Osteoblast (primary cell): ENCODE measurements at regions not wholly inside any gene's neighbourhood (a gene's known extent, or its start where the extent isn't known, plus 50 kb on each side); places are given as distances from the start of the nearest gene placed in this dataset.

Experiments used
- DNase-seq: peaks from one replicate; pipeline ENCODE4 v3.0.0; 2011; ENCODE audit warnings: low spot score, mixed read lengths; ENCODE audit not compliant: insufficient read length; ENCODE audit errors: missing footprints
- H2AFZ ChIP-seq: 2 replicates; pipeline ENCODE4 v1.6.0; 2011; ENCODE audit warnings: mild to moderate bottlenecking, low read length
- H3K27ac ChIP-seq: 2 replicates; pipeline ENCODE4 v1.5.1; 2011; ENCODE audit warnings: mild to moderate bottlenecking, low read depth, low read length, moderate library complexity
- H3K27me3 ChIP-seq: 2 replicates; pipeline ENCODE4 v1.6.0; 2012; ENCODE audit warnings: mild to moderate bottlenecking, control low read depth, inconsistent platforms, low read length, moderate library complexity; ENCODE audit not compliant: insufficient read depth
- H3K36me3 ChIP-seq: 2 replicates; pipeline ENCODE4 v1.5.1; 2011; ENCODE audit warnings: mild to moderate bottlenecking, low read length, control low read depth, moderate library complexity; ENCODE audit not compliant: insufficient read depth
- H3K4me1 ChIP-seq: 2 replicates; pipeline ENCODE4 v1.5.1; 2011; ENCODE audit warnings: mild to moderate bottlenecking, low read length, control low read depth, moderate library complexity; ENCODE audit not compliant: insufficient read depth
- H3K4me2 ChIP-seq: 2 replicates; pipeline ENCODE4 v1.6.0; 2011; ENCODE audit warnings: mild to moderate bottlenecking, low read length; ENCODE audit not compliant: insufficient read depth
- H3K4me3 ChIP-seq: fragments of 200-600 bp; sonication (generic); 3 replicates; pipeline ENCODE4 v1.5.1; 2012; ENCODE audit warnings: mild to moderate bottlenecking, low read length, inconsistent platforms; ENCODE audit not compliant: insufficient read depth
- H3K79me2 ChIP-seq: 2 replicates; pipeline ENCODE4 v1.6.0; 2012; ENCODE audit warnings: mild to moderate bottlenecking, low read length, control low read depth, inconsistent platforms; ENCODE audit not compliant: insufficient read depth
- H3K9me3 ChIP-seq: 2 replicates; pipeline ENCODE4 v1.5.1; 2011; ENCODE audit warnings: low read depth, low read length, control low read depth
- H4K20me1 ChIP-seq: 2 replicates; pipeline ENCODE4 v1.6.0; 2012; ENCODE audit warnings: mild to moderate bottlenecking, low read length, control low read depth; ENCODE audit not compliant: insufficient read depth
- TF ChIP-seq, protein P1 (sequence below): IDR thresholded peaks from 2 replicates; pipeline ENCODE4 v1.5.1; 2011; ENCODE audit warnings: mild to moderate bottlenecking, low read depth, low read length, moderate library complexity; ENCODE audit errors: extremely low read depth

DNA sequence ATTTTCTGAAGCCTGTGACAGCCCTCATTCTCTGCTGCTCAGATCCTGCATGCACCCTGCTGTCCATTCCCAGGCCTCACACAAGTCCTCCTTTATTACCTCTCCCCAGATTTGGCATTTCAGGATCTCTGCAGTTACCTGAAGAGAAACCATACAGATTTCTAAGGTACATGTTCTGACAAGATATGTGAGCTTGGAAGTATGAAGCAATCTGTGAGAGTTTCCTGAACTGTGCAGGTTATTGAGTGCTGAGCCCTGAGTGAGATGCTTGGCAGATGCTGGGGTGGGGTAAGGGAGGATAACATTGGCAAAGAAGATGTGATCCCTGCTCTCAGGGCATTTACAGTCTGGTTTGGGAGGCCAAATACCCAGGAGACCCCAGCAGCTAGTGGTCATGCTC is 91.9 kb upstream of the EPCAM start:
- H3K27ac ChIP-seq = no peak overlapping the region
- peaks cover 17% of the 10 kb centered on the region for H3K4me1 ChIP-seq

DNA sequence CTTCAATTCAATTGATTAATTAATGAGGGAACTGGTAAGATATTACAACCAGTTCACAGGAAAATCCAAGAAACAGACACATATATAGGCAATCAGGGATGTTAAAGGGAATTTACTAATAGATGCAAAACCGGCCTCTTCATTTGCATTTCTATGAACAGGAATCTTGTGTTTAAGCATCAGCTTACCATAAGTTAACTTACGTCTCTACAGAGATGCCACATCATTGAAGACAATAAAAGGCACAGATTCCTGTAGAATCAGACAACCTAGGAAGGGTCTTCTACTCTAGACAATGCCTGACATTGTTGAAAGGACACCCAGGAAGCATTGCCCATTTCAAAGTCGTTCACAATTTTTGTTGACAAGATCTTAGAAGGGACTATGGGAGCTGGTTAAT is 93.0 kb upstream of the EPCAM start:
- DNase-seq = no peak
- Histone ChIP-seq H3K9me3 (no peaks in the 10 kb centered on the region), H3K4me2 (no peak overlapping the region), H3K4me1 (peaks cover 17% of the 10 kb centered on the region), H3K79me2 (no peaks in the 10 kb centered on the region), H3K4me3 (no peak overlapping the region), H3K27me3 (no peaks in the 10 kb centered on the region), H2AFZ (no peak overlapping the region), H4K20me1 (no peaks in the 10 kb centered on the region), H3K36me3 (no peaks in the 10 kb centered on the region), H3K27ac (no peak overlapping the region)
- TF ChIP-seq, protein P1, sequence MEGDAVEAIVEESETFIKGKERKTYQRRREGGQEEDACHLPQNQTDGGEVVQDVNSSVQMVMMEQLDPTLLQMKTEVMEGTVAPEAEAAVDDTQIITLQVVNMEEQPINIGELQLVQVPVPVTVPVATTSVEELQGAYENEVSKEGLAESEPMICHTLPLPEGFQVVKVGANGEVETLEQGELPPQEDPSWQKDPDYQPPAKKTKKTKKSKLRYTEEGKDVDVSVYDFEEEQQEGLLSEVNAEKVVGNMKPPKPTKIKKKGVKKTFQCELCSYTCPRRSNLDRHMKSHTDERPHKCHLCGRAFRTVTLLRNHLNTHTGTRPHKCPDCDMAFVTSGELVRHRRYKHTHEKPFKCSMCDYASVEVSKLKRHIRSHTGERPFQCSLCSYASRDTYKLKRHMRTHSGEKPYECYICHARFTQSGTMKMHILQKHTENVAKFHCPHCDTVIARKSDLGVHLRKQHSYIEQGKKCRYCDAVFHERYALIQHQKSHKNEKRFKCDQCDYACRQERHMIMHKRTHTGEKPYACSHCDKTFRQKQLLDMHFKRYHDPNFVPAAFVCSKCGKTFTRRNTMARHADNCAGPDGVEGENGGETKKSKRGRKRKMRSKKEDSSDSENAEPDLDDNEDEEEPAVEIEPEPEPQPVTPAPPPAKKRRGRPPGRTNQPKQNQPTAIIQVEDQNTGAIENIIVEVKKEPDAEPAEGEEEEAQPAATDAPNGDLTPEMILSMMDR = no peak

More for the DNA sequence above, 91.9 kb upstream of the EPCAM start:
- Histone ChIP-seq H3K9me3 (no peaks in the 10 kb centered on the region), H3K4me3 (no peak overlapping the region), H3K79me2 (no peaks in the 10 kb centered on the region), H3K36me3 (no peaks in the 10 kb centered on the region), H2AFZ (no peak overlapping the region), H3K27me3 (no peaks in the 10 kb centered on the region), H3K4me2 (no peak overlapping the region), H4K20me1 (no peaks in the 10 kb centered on the region)
- peak; percentile 68 for DNase-seq
- TF ChIP-seq, protein P1 = no peak

- Histone ChIP-seq H3K4me1 (peaks cover 24% of the 10 kb centered on the region), H3K79me2 (no peaks in the 10 kb centered on the region), H4K20me1 (no peaks in the 10 kb centered on the region), H3K27ac (peak overlapping the region; percentile 37), H2AFZ (peak overlapping the region; percentile 57), H3K9me3 (no peaks in the 10 kb centered on the region), H3K4me2 (peak overlapping the region; percentile 12), H3K27me3 (no peaks in the 10 kb centered on the region), H3K4me3 (no peak overlapping the region), H3K36me3 (no peaks in the 10 kb centered on the region)
- peak; percentile 95 for DNase-seq
- TF ChIP-seq, protein P1 = no peak
Measured at GRCh38 chr2:47274054-47274782, 94.9 kb upstream of the EPCAM start.

DNA sequence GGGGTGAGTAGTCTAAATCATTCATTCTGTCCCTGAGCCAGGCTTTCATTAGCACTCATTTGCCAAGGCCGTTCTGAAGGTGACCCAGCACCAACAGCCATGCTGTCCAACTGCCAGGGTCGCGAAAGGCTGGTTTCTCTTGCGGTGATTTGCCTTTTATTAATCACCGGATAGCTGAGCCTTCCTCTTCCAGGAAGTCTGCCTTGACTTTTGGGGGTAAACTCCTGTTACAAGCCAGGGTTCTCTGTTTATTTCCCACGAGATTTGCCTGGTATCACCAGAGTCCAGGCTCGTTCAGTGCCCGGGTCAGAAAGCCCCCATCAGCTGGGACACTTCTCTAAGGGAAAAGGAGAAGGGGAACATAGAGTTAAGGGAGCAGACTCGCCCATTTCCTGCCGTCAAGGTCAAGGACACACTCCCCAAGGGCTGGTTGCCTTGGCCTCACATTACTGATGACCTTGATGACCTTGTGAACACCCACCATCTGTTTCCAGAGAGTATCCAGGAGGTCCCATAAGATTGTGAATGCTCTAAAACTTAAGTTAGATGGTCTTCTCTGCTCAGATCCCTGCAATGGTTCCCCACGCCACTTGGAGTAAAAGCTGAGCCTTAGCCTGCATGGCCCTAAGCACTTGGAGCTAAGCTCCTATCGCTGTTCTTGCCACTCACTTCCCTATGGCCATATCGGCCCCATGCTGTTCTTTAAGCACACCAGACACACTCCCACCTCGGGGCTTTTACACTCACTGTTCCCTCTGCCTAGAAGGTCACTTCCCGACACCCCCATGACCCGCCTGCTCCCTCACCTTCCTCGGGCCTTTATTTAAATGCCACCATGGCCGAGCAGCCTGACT is 96.0 kb upstream of the EPCAM start:
- no peaks in the 10 kb centered on the region for H3K79me2 ChIP-seq
- no peaks in the 10 kb centered on the region for H3K36me3 ChIP-seq
- H2AFZ ChIP-seq = peak overlapping the region; percentile 85
- no peaks in the 10 kb centered on the region for H4K20me1 ChIP-seq
- H3K27ac ChIP-seq = peak overlapping the region; percentile 56
- no peaks in the 10 kb centered on the region for H3K9me3 ChIP-seq
- H3K4me3 ChIP-seq = peak overlapping the region; percentile 65
- H3K4me2 ChIP-seq = peak overlapping the region; percentile 88
- TF ChIP-seq, protein P1 = no peak
- peaks cover 28% of the 10 kb centered on the region for H3K4me1 ChIP-seq
- no peak for DNase-seq
- no peaks in the 10 kb centered on the region for H3K27me3 ChIP-seq
